HFFc6 (cell line): ENCODE measurements at regions not wholly inside any gene's neighbourhood (a gene's known extent, or its start where the extent isn't known, plus 50 kb on each side); places are given as distances from the start of the nearest gene placed in this dataset.

Experiments
- DNase-seq: peaks from one replicate; pipeline ENCODE4 v3.0.0-alpha.2; 2018
- H3K27ac Mint-ChIP-seq: 2 replicates; pipeline ENCODE4 v1.8.0; 2020; ENCODE audit warnings: mild to moderate bottlenecking, mixed read lengths
- H3K27me3 Mint-ChIP-seq: 2 replicates; pipeline ENCODE4 v1.8.0; 2021; ENCODE audit warnings: mild to moderate bottlenecking, moderate library complexity, mixed read lengths; ENCODE audit not compliant: insufficient read depth
- H3K36me3 Mint-ChIP-seq: 2 replicates; pipeline ENCODE4 v1.8.0; 2021; ENCODE audit warnings: low read depth, mixed read lengths
- H3K4me1 Mint-ChIP-seq: 2 replicates; pipeline ENCODE4 v1.8.0; 2020; ENCODE audit warnings: low read depth, mixed read lengths
- H3K4me3 Mint-ChIP-seq: 2 replicates; pipeline ENCODE4 v1.8.0; 2020; ENCODE audit warnings: mild to moderate bottlenecking, moderate library complexity, mixed read lengths
- H3K9me3 Mint-ChIP-seq: 2 replicates; pipeline ENCODE4 v1.8.0; 2020; ENCODE audit warnings: mild to moderate bottlenecking, mixed read lengths
- TF ChIP-seq, protein P1 (sequence below): fragments of 200-600 bp; sonication (generic); IDR thresholded peaks from 2 replicates; pipeline ENCODE4 v1.5.0; 2021; ENCODE audit warnings: antibody characterized with exemption, mild to moderate bottlenecking

DNA sequence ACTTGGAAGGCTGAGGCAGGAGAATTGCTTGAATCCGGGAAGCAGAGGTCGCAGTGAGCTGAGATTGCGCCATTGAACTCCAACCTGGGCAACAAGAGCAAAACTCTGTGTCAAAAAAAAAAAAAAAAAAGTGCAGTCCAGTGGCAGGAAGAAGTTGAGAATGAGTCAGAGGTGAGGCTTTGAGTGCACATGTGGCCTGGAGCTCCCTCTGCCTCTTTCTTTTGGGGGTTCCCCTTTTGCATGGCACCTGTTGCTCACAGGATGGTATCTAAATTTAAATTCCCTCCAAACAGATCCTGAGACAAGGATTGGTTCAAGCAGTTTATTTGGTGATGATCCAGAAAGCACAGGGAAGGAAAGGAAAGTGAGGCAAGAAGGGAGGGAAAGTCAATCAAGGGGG lies 151.4 kb upstream of the STX18 start:
- no peak for DNase-seq
- peaks cover 20% of the 10 kb centered on the region for H3K4me1 Mint-ChIP-seq
- peaks cover 21% of the 10 kb centered on the region for H3K27me3 Mint-ChIP-seq
- TF ChIP-seq, protein P1, sequence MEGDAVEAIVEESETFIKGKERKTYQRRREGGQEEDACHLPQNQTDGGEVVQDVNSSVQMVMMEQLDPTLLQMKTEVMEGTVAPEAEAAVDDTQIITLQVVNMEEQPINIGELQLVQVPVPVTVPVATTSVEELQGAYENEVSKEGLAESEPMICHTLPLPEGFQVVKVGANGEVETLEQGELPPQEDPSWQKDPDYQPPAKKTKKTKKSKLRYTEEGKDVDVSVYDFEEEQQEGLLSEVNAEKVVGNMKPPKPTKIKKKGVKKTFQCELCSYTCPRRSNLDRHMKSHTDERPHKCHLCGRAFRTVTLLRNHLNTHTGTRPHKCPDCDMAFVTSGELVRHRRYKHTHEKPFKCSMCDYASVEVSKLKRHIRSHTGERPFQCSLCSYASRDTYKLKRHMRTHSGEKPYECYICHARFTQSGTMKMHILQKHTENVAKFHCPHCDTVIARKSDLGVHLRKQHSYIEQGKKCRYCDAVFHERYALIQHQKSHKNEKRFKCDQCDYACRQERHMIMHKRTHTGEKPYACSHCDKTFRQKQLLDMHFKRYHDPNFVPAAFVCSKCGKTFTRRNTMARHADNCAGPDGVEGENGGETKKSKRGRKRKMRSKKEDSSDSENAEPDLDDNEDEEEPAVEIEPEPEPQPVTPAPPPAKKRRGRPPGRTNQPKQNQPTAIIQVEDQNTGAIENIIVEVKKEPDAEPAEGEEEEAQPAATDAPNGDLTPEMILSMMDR, result no peak
- H3K4me3 Mint-ChIP-seq, result no peak overlapping the region
- H3K27ac Mint-ChIP-seq, result no peak overlapping the region
- no peaks in the 10 kb centered on the region; the same call in 1 of the 2 replicates for H3K9me3 Mint-ChIP-seq
- no peaks in the 10 kb centered on the region for H3K36me3 Mint-ChIP-seq

DNA sequence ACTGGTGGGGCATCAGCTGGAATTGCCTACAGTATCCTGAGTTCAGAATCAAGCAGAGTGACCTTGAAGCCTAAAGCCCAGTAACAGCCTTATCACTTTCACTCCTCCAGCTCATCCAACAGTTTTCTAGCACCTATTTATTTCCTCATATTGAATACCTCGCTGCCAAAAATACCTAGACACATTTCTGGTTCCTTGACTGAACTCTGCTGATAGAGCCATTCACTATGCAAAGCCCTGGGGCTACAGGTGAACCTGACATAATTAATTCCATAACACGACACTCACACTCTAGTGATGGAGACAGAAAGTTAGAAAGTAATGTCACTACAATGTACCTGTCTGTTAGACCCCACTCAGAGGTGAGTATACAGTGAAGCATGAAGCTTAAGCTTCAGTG lies 149.0 kb upstream of the STX18 start:
- Mint-ChIP-seq H3K27ac (no peak overlapping the region), H3K4me3 (no peak overlapping the region), H3K27me3 (peaks cover 13% of the 10 kb centered on the region), H3K4me1 (peaks cover 20% of the 10 kb centered on the region), H3K36me3 (no peaks in the 10 kb centered on the region), H3K9me3 (no peaks in the 10 kb centered on the region; the same call in 1 of the 2 replicates)
- TF ChIP-seq, protein P1, result no peak
- no peak for DNase-seq

DNA sequence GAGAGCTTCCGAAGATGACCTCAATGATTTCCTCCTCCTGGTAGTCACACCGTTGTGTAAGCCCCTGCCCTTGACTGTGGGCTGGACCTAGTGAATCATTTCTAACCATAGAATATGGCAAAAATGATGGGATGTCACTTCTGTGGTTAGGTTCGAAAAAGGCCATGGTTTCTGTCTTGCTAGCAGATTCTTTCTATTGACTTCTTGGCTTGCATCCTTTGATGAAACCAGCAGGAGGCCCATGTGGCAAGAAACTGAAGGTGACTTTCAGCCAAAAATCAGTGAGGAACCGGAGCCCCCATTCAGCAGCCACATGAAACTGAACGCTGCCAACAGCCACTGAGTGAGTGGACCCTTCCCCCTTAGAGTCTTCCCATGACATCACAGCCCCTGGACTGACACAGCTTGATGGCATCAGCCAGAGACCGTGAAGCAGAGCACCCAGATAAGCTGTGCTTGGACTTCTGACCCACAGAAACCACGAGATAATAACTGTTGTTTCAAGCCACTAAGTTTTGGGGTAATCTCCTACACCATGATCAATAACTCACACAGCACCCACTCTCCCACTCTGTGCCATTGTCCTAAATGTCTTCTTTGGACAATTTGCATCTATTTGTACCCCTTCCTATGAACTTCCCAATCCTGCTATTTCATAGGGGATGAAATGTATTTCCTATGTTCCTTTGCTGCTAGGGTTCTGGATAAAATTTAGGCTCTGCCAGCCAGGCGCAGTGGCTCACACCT lies 148.0 kb upstream of the STX18 start:
- Mint-ChIP-seq H3K4me1 (peaks cover 17% of the 10 kb centered on the region), H3K36me3 (no peaks in the 10 kb centered on the region), H3K9me3 (no peaks in the 10 kb centered on the region), H3K27ac (no peak overlapping the region), H3K27me3 (peaks cover 9% of the 10 kb centered on the region), H3K4me3 (no peak overlapping the region)
- DNase-seq, result no peak
- TF ChIP-seq, protein P1, result peak; percentile 41; the same call in 1 of the 2 replicates

DNA sequence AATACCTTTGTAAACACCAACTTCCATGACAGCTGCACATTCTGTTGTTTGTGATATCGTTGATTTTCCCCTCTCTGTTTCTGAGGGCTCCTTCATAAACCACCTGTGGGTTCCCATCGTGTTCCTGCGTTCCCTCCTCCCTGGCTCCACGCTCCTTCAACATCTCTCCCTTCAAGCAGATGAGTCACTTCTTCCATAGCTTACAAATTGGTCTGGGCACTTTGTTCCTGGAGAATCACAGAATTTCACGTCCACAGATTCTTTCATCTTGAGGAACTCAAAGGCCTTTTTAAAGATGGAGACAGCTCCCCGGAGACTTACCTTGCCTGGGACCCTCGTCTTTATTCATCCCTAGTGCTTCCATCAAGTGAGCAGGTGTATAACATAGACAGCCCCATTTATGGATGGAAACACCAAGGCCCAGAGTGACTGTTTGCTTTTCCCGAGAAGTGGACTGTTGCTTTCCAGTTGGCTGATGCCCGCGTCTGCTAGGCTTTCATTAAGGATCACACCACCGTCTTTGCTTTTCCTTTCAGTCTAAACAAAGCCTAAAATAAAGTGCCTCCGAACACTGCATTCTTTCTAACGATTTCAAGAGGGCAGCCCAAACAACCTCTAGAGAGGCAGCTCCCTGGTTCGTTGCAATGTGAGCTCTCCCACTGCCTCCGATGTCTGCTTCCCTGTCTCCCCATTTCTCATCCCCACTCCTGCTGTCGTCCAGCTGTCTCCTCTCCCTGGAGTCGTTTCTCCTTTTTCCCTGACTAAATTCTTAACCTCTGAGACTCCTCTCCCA lies 146.3 kb upstream of the STX18 start:
- DNase-seq, result no peak
- peaks cover 9% of the 10 kb centered on the region for H3K27me3 Mint-ChIP-seq
- TF ChIP-seq, protein P1, result no peak
- no peak overlapping the region for H3K4me3 Mint-ChIP-seq
- no peak overlapping the region for H3K27ac Mint-ChIP-seq
- no peaks in the 10 kb centered on the region for H3K9me3 Mint-ChIP-seq
- H3K4me1 Mint-ChIP-seq, result peaks cover under 1% of the 10 kb centered on the region
- H3K36me3 Mint-ChIP-seq, result no peaks in the 10 kb centered on the region

DNA sequence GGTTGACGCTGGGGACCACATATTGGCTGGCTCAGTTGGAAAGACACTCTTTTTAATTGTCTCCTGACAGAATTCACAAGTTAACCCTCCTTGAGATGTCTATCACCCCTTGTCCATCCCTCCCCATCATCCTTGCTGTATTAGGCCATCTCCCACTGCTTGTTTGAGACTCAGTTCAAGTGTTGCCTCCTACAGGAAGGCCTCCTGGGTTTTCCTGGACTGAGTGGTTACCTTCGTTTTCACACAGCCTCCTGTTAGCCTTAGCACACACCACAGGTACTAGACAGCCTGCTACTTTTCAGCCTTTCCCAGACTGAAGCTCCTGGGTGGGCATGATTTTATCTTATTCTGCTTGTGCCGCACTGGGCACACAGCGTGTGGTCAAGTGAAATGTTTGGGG lies 145.3 kb upstream of the STX18 start:
- H3K4me1 Mint-ChIP-seq, result peaks cover 2% of the 10 kb centered on the region
- H3K4me3 Mint-ChIP-seq, result no peak overlapping the region
- H3K27me3 Mint-ChIP-seq, result peaks cover 9% of the 10 kb centered on the region
- no peak for DNase-seq
- TF ChIP-seq, protein P1, result no peak
- H3K36me3 Mint-ChIP-seq, result no peaks in the 10 kb centered on the region
- no peak overlapping the region for H3K27ac Mint-ChIP-seq
- H3K9me3 Mint-ChIP-seq, result no peaks in the 10 kb centered on the region
